AG09309 (cell line): ENCODE measurements at regions not wholly inside any gene's neighbourhood (a gene's known extent, or its start where the extent isn't known, plus 50 kb on each side); places are given as distances from the start of the nearest gene placed in this dataset.

Experiments
- DNase-seq: peaks from one replicate; pipeline ENCODE4 v3.0.0-alpha.2; 2010; ENCODE audit warnings: low read depth
- H3K4me3 ChIP-seq: 2 replicates; pipeline ENCODE4 v1.5.1; 2011; ENCODE audit warnings: mild to moderate bottlenecking, low read depth, low read length, moderate library complexity; ENCODE audit not compliant: control insufficient read depth
- TF ChIP-seq, protein P1 (sequence below): IDR thresholded peaks from 2 replicates; pipeline ENCODE4 v1.5.1; 2011; ENCODE audit warnings: mild to moderate bottlenecking, low read depth, low read length, inconsistent platforms; ENCODE audit not compliant: insufficient read depth, control insufficient read depth; ENCODE audit errors: missing control alignments

GRCh38 chr2:15112216-15112615, 448.9 kb downstream of the NBAS start:
- TF ChIP-seq, protein P1, sequence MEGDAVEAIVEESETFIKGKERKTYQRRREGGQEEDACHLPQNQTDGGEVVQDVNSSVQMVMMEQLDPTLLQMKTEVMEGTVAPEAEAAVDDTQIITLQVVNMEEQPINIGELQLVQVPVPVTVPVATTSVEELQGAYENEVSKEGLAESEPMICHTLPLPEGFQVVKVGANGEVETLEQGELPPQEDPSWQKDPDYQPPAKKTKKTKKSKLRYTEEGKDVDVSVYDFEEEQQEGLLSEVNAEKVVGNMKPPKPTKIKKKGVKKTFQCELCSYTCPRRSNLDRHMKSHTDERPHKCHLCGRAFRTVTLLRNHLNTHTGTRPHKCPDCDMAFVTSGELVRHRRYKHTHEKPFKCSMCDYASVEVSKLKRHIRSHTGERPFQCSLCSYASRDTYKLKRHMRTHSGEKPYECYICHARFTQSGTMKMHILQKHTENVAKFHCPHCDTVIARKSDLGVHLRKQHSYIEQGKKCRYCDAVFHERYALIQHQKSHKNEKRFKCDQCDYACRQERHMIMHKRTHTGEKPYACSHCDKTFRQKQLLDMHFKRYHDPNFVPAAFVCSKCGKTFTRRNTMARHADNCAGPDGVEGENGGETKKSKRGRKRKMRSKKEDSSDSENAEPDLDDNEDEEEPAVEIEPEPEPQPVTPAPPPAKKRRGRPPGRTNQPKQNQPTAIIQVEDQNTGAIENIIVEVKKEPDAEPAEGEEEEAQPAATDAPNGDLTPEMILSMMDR: no peak
- H3K4me3 ChIP-seq: no peak overlapping the region
- DNase-seq: no peak

DNA sequence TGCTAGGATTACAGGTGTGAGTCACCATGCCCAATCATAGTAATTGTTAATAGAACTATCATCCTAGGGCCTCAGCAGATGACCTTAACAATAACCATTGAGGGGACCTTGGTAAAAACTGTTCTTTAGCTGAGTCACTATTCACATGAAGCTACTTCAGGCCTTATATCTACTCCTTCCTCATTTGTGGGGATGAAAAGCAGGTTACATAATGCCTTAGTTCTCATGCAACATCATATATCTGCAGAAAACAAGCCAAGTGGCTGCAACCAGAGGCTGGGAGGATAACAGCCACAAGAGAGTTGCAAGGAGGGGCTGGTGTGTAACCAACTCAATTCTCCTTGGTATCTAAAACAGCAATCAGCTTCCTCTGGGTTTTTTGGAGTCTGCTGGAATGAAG, 445.4 kb downstream of the NBAS start:
- H3K4me3 ChIP-seq: no peak overlapping the region
- DNase-seq: no peak
- TF ChIP-seq, protein P1: no peak

- TF ChIP-seq, protein P1: no peak
- DNase-seq: no peak
- no peak overlapping the region for H3K4me3 ChIP-seq
Observed at GRCh38 chr2:15116830-15117229, 444.3 kb downstream of the NBAS start.
